ENCODE measurements at regions not wholly inside any gene's neighbourhood (a gene's known extent, or its start where the extent isn't known, plus 50 kb on each side); places are given as distances from the start of the nearest gene placed in this dataset.

DNA sequence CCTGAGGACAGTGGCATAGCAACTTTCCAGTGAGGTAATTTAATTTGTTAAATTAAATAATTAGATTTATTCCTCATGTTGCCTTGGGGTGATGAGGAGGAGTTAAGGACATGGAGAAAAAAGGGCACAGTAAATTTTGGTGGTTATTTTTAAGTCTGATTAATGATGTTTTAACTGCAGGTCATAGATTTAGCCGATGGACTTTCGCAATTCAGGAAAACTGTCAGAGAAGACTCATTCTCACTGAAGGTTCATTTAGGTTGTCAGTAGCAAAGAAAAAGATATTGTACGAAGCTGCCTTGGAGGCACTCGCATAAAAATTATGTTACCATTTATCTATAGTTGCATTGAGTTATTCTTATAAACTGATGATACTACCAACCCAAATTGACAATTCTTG lies 164.2 kb upstream of the PITX2 start:
- Histone ChIP-seq H2BK120ac (replicated peaks; ENCODE audit: low read depth, low read length) (no peak overlapping the region), H3K23ac (ENCODE audit: insufficient read length) (no peak overlapping the region), H2BK20ac (ENCODE audit: low read length) (no peak overlapping the region), H2AK5ac (ENCODE audit: low read depth, low read length) (no peak overlapping the region), H3K4me1 (replicated peaks in 1 of 4; ENCODE audit: control insufficient read depth in 3 of 4, insufficient read depth in 4 of 4, low read length in 3 of 4) (no peaks in the 10 kb centered on the region), H2BK5ac (ENCODE audit: low read depth, low read length) (no peak overlapping the region), H3K23me2 (ENCODE audit: low read depth, low read length) (no peaks in the 10 kb centered on the region; the same call in 1 of the 2 replicates), H2BK12ac (ENCODE audit: low read depth, low read length) (no peak overlapping the region), H2AFZ (ENCODE audit: low read length) (no peak overlapping the region), H4K8ac (ENCODE audit: extremely low read depth, insufficient read depth, low read length) (no peak overlapping the region), H3K79me2 (ENCODE audit: control insufficient read depth in 1 of 2, insufficient read depth in 2 of 2, low read length in 2 of 2) (no peaks in the 10 kb centered on the region), H3K27ac (ENCODE audit: low read depth, low read length) (no peak overlapping the region), H3K4me3 (ENCODE audit: extremely low read depth in 1 of 4, insufficient read depth in 2 of 4, low read depth in 3 of 4, low read length in 4 of 4) (no peak overlapping the region), H4K5ac (ENCODE audit: insufficient read length, low read depth, low read length) (no peak overlapping the region), H3K14ac (ENCODE audit: insufficient read length) (no peak overlapping the region), H3K9me3 (ENCODE audit: insufficient read depth in 2 of 2, low read depth in 1 of 2, low read length in 1 of 2) (no peaks in the 10 kb centered on the region), H2BK15ac (ENCODE audit: low read length) (no peak overlapping the region), H3K4ac (replicated peaks; ENCODE audit: insufficient read length, low read depth, low read length) (no peak overlapping the region), H4K20me1 (replicated peaks in 1 of 2; ENCODE audit: control insufficient read depth in 1 of 2, insufficient read depth in 2 of 2, low read length in 2 of 2) (no peaks in the 10 kb centered on the region), H3K9ac (replicated peaks in 1 of 4; ENCODE audit: extremely low read depth in 1 of 4, low read depth in 3 of 4, low read length in 3 of 4) (no peak overlapping the region), H3K27me3 (replicated peaks in 1 of 4; ENCODE audit: control insufficient read depth in 3 of 4, extremely low read depth in 1 of 4, insufficient read depth in 3 of 4, low read length in 3 of 4) (no peaks in the 10 kb centered on the region), H3K18ac (ENCODE audit: extremely low read depth, low read length) (no peak overlapping the region), H3K79me1 (ENCODE audit: low read depth, low read length) (no peaks in the 10 kb centered on the region), H4K91ac (replicated peaks; ENCODE audit: insufficient read length, low read length) (no peak overlapping the region), H3K56ac (replicated peaks; ENCODE audit: insufficient read length, low read depth, low read length) (no peak overlapping the region), H3K4me2 (ENCODE audit: insufficient read depth in 1 of 2, low read depth in 2 of 2, low read length in 2 of 2) (no peak overlapping the region), H3K36me3 (ENCODE audit: control insufficient read depth in 2 of 4, insufficient read depth in 4 of 4, low read length in 3 of 4) (no peaks in the 10 kb centered on the region)
- CTCF ChIA-PET (ENCODE audit: partially characterized antibody): no interaction called here
- no peak for FAIRE-seq
- POLR2A ChIA-PET (ENCODE audit: partially characterized antibody): no interaction called here
- WGBS, 2 experiments (ENCODE audit: extremely low coverage in 1 of 2, insufficient coverage in 1 of 2, insufficient read length in 1 of 2, insufficient replicate concordance in 2 of 2, low coverage in 1 of 2, low lambda C conversion rate in 2 of 2, missing lambda C conversion rate in 1 of 2): 91% methylated on average over 4 of the region's 4 CpGs; no CpG with 5 or more reads in 1 of the 2 experiments
- no peak for DNase-seq (ENCODE audit: low read depth in 1 of 2, low spot score in 2 of 2)
- TF ChIP-seq SP2 (IDR thresholded peaks at IDR 0.05; ENCODE audit: low read length) (no peak), GABPA (IDR thresholded peaks at IDR 0.05; ENCODE audit: borderline replicate concordance, insufficient read depth, low read length) (no peak), CTBP2 (IDR thresholded peaks at IDR 0.05; ENCODE audit: borderline replicate concordance, insufficient read depth, insufficient read length, low read length) (no peak), TEAD4 (IDR thresholded peaks at IDR 0.05; ENCODE audit: low read depth, low read length) (no peak), RFX5 (IDR thresholded peaks at IDR 0.05; ENCODE audit: borderline replicate concordance, low read depth, low read length) (no peak), CEBPB (IDR thresholded peaks at IDR 0.05; ENCODE audit: low read depth, low read length) (no peak), ATF2 (IDR thresholded peaks at IDR 0.05; ENCODE audit: low read length) (no peak), GTF2F1 (IDR thresholded peaks at IDR 0.05; ENCODE audit: borderline replicate concordance, low read depth, low read length) (no peak), SAP30 (IDR thresholded peaks at IDR 0.05; ENCODE audit: insufficient read depth, insufficient replicate concordance, low read length) (no peak), EGR1 (IDR thresholded peaks at IDR 0.05; ENCODE audit: borderline replicate concordance, low read depth, low read length) (no peak), ATF3 (IDR thresholded peaks at IDR 0.05; ENCODE audit: insufficient read depth, low read depth, low read length) (no peak), KDM4A (IDR thresholded peaks at IDR 0.05; ENCODE audit: low read depth, low read length, severe bottlenecking) (no peak), BRCA1 (IDR thresholded peaks at IDR 0.05; ENCODE audit: low read depth, low read length) (no peak)
